KMS-11 (cell line): ENCODE measurements at regions not wholly inside any gene's neighbourhood (a gene's known extent, or its start where the extent isn't known, plus 50 kb on each side); places are given as distances from the start of the nearest gene placed in this dataset.

ENCODE experiments used
- H2AFZ ChIP-seq: fragments of 200-600 bp; sonication (generic); 2 replicates; pipeline ENCODE4 v1.6.1; 2016; ENCODE audit warnings: antibody characterized with exemption, mixed run types, low read depth
- H3K27ac ChIP-seq: fragments of 200-600 bp; sonication (generic); 2 replicates; pipeline ENCODE4 v1.6.1; 2016; ENCODE audit warnings: mild to moderate bottlenecking, mixed run types
- H3K27me3 ChIP-seq: fragments of 200-600 bp; sonication (generic); 2 replicates; pipeline ENCODE4 v1.6.1; 2017; ENCODE audit warnings: mild to moderate bottlenecking, low read depth, mixed run types, moderate library complexity; ENCODE audit not compliant: insufficient read depth
- H3K36me3 ChIP-seq: fragments of 200-600 bp; sonication (generic); 2 replicates; pipeline ENCODE4 v1.6.1; 2017; ENCODE audit warnings: mild to moderate bottlenecking, mixed run types; ENCODE audit not compliant: insufficient read depth
- H3K4me1 ChIP-seq: fragments of 200-600 bp; sonication (generic); 2 replicates; pipeline ENCODE4 v1.6.1; 2016; ENCODE audit warnings: mild to moderate bottlenecking, low read depth, mixed run types; ENCODE audit not compliant: poor library complexity, severe bottlenecking
- H3K4me2 ChIP-seq: fragments of 200-600 bp; sonication (generic); 2 replicates; pipeline ENCODE4 v1.7.0; 2016; ENCODE audit warnings: mild to moderate bottlenecking, mixed run types
- H3K4me3 ChIP-seq: fragments of 200-600 bp; sonication (generic); IDR thresholded peaks from 2 replicates; pipeline ENCODE4 v1.6.1; 2017; ENCODE audit warnings: low read depth, low read length, mixed read lengths; ENCODE audit not compliant: insufficient read depth
- H3K79me2 ChIP-seq: fragments of 200-600 bp; sonication (generic); 2 replicates; pipeline ENCODE4 v1.6.1; 2016; ENCODE audit warnings: low read depth, mixed run types; ENCODE audit not compliant: insufficient read depth
- H3K9ac ChIP-seq: fragments of 200-600 bp; sonication (generic); 2 replicates; pipeline ENCODE4 v1.6.1; 2016; ENCODE audit warnings: mild to moderate bottlenecking, mixed run types
- H4K20me1 ChIP-seq: fragments of 200-600 bp; sonication (generic); 2 replicates; pipeline ENCODE4 v1.6.1; 2016; ENCODE audit warnings: mild to moderate bottlenecking, mixed run types; ENCODE audit not compliant: insufficient read depth
- CTCF ChIP-seq: fragments of 200-600 bp; sonication (generic); conservative IDR thresholded peaks from 2 replicates; pipeline ENCODE4 v1.6.1; 2017; ENCODE audit warnings: low read depth, mild to moderate bottlenecking, antibody characterized with exemption, low read length, moderate library complexity, mixed read lengths

DNA sequence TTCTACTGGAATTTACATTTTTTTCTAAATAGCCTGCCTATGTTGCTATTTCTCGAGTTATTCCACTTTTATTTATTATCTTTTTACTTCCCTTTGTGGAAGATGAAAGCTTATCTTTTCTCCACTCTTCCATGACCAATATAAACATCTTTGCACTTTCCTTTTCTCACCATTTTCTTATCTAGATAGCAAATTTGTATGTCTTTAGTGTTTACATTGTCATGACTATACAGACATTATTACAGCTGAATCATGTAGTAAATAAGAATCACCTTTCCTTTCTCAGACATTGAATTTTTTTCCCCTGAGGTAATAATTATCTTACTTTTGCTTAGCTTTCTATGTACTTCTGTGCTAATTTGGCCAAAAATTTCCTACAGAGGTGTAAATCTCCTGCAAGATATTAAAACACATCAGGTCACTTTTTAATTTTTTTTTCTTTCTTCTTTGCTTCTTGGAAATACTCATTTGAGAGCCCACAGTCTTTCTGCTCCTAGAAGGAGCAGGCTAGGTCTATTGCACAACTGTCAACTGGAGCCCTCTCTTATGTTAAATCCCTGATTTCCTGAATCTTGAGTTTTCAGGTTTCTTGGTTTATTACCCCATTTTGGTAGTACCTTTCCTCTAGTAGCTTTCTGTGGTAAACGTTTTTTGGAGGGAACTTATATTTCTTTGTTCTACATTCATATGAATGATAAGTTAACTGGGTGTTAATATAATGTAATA, 109.0 kb upstream of the ATP2B1 start:
- H4K20me1 ChIP-seq = no peaks in the 10 kb centered on the region
- no peak overlapping the region for H3K4me2 ChIP-seq
- TF ChIP-seq CTCF = no peak
- no peak overlapping the region for H3K4me3 ChIP-seq
- no peak overlapping the region for H3K27ac ChIP-seq
- H3K79me2 ChIP-seq = no peaks in the 10 kb centered on the region
- H3K36me3 ChIP-seq = no peaks in the 10 kb centered on the region
- H3K4me1 ChIP-seq = no peaks in the 10 kb centered on the region
- no peaks in the 10 kb centered on the region for H3K27me3 ChIP-seq
- H2AFZ ChIP-seq = no peak overlapping the region
- H3K9ac ChIP-seq = no peak overlapping the region

DNA sequence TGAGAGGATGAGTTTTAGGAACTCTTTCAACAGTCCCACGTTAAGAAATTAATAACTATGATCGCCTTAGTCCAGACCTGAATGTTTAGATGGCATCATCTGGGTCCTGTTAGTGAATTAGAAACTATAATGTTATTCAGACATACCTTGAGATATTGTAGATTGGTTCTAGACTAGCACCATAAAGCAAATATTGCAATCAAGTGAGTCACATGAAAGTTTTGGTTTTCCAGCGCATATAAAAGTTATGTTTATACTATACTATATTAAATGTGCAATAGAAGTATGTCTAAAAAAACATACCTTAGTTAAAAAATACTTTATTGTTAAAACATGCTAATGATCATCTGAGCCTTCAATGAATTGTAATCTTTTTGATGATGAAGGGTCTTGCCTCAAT, 106.6 kb upstream of the ATP2B1 start:
- Histone ChIP-seq H3K9ac (no peak overlapping the region), H2AFZ (no peak overlapping the region), H3K27ac (no peak overlapping the region), H3K4me1 (no peaks in the 10 kb centered on the region), H3K36me3 (no peaks in the 10 kb centered on the region), H3K79me2 (no peaks in the 10 kb centered on the region), H3K4me3 (no peak overlapping the region), H4K20me1 (no peaks in the 10 kb centered on the region), H3K27me3 (no peaks in the 10 kb centered on the region), H3K4me2 (no peak overlapping the region)
- TF ChIP-seq CTCF = no peak

DNA sequence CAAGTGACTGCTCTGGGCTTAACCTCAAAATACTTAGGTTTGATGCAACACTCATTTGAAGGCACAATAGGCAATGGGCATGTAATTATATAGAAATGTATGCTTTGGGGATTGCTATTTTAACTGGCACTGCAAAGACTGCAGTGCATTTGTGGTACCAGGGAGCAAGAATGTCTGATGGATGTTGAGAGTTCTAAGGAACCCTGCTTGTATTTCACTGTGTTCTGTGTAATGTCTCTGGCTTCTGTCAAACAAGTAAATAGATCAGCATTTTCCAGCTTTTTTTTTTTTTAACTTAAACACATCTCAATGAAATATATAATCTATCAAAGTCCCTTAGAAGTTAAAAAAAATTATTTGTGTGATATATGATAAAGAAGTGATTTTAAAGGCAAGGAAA, 94.8 kb upstream of the ATP2B1 start:
- H3K79me2 ChIP-seq = no peaks in the 10 kb centered on the region
- no peak overlapping the region for H3K4me3 ChIP-seq
- H3K4me2 ChIP-seq = no peak overlapping the region
- H3K9ac ChIP-seq = no peak overlapping the region
- no peaks in the 10 kb centered on the region for H3K4me1 ChIP-seq
- no peak overlapping the region for H2AFZ ChIP-seq
- no peak overlapping the region for H3K27ac ChIP-seq
- H4K20me1 ChIP-seq = no peaks in the 10 kb centered on the region
- no peaks in the 10 kb centered on the region for H3K36me3 ChIP-seq
- TF ChIP-seq CTCF = no peak
- no peaks in the 10 kb centered on the region for H3K27me3 ChIP-seq

DNA sequence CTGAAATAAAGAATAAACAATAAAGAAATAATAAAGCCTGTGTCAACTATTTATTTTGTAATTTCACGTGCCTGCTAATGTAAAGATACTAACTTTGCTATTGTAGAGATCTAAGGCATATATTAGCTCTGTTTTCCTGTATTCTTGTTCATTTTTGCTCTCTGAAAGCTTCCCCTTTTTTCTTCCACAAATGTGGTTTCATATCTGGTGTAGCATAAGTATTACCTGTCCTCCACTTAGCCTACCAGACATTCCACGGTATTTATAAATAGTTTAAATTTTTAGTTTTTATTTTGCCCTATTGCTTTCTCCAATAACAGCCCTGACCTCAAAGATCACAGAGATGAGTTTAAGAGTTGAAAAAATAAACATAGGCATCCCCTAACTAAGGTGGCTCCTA, 92.6 kb upstream of the ATP2B1 start:
- H3K27ac ChIP-seq = no peak overlapping the region
- H3K36me3 ChIP-seq = no peaks in the 10 kb centered on the region
- no peak overlapping the region for H3K4me3 ChIP-seq
- no peaks in the 10 kb centered on the region for H3K4me1 ChIP-seq
- H3K9ac ChIP-seq = no peak overlapping the region
- H3K4me2 ChIP-seq = no peak overlapping the region
- H2AFZ ChIP-seq = no peak overlapping the region
- H3K79me2 ChIP-seq = no peaks in the 10 kb centered on the region
- TF ChIP-seq CTCF = no peak
- H3K27me3 ChIP-seq = no peaks in the 10 kb centered on the region
- H4K20me1 ChIP-seq = no peaks in the 10 kb centered on the region
